ENCODE measurements at regions not wholly inside any gene's neighbourhood (a gene's known extent, or its start where the extent isn't known, plus 50 kb on each side); places are given as distances from the start of the nearest gene placed in this dataset.
A peak's percentile ranks its signal among the peaks of the same experiment; 100 is the strongest.

GRCh38 chr1:181205901-181206300 lies 117.4 kb downstream of the IER5 start:
- BruUV-seq (replicated peaks), result no TSS peak
- Histone ChIP-seq H3K9ac (ENCODE audit: low read depth, low read length) (no peak overlapping the region), H3K9me3 (ENCODE audit: control insufficient read depth, insufficient read depth, low read length) (no peaks in the 10 kb centered on the region), H3K79me1 (ENCODE audit: low read depth in 1 of 2, low read length in 2 of 2) (no peaks in the 10 kb centered on the region), H3K4me2 (ENCODE audit: low read depth, low read length) (no peak overlapping the region), H3K4me3 (ENCODE audit: insufficient read depth, low read depth, low read length) (no peak overlapping the region), H2AK5ac (ENCODE audit: low read depth, low read length) (no peak overlapping the region), H2BK15ac (ENCODE audit: low read depth, low read length) (no peak overlapping the region), H4K8ac (ENCODE audit: low read depth in 2 of 2, low read length in 2 of 2) (no peak overlapping the region), H2BK5ac (ENCODE audit: low read depth, low read length, poor library complexity, severe bottlenecking) (no peak overlapping the region), H3K18ac (ENCODE audit: low read depth, low read length) (no peak overlapping the region), H3K36me3 (ENCODE audit: control insufficient read depth, insufficient read depth, low read length) (no peaks in the 10 kb centered on the region), H2BK120ac (ENCODE audit: low read depth, low read length) (no peak overlapping the region), H2AFZ (replicated peaks; ENCODE audit: low read length, poor library complexity) (peak overlapping the region; percentile 43), H4K5ac (ENCODE audit: low read depth, low read length) (no peak overlapping the region), H4K20me1 (ENCODE audit: insufficient read depth, low read length) (no peaks in the 10 kb centered on the region), H3K27me3 (ENCODE audit: control insufficient read depth, insufficient read depth, low read length) (peaks cover 30% of the 10 kb centered on the region), H2BK20ac (ENCODE audit: low read depth, low read length) (no peak overlapping the region), H4K91ac (ENCODE audit: insufficient read depth, low read depth, low read length) (no peak overlapping the region), H3K4ac (ENCODE audit: low read depth, low read length) (no peak overlapping the region), H3K4me1 (ENCODE audit: control insufficient read depth, insufficient read depth, low read length) (no peaks in the 10 kb centered on the region), H2AK9ac (replicated peaks; ENCODE audit: low read depth, low read length, poor library complexity) (no peak overlapping the region), H3K27ac (ENCODE audit: insufficient read depth, low read length) (no peak overlapping the region), H3K14ac (replicated peaks; ENCODE audit: low read depth, low read length) (no peak overlapping the region), H3K23ac (ENCODE audit: low read depth, low read length) (no peak overlapping the region), H3K9me1 (ENCODE audit: insufficient read depth, low read length) (no peaks in the 10 kb centered on the region), H3K56ac (ENCODE audit: extremely low read depth, insufficient read depth, low read length) (no peak overlapping the region)
- dilution Hi-C loops (cut with HindIII; ENCODE audit: low sequenced_read_pairs, unreplicated experiment), result loop anchor here (25.0 kb wide), 1 partner anchor 206 kb away; no protein-coding TSS in a partner anchor
- ChIA-PET CTCF (no interaction called here), POLR2A (ENCODE audit: unreplicated experiment) (no interaction called here)
- TF ChIP-seq RCOR1 (IDR thresholded peaks at IDR 0.05; ENCODE audit: insufficient replicate concordance, low read length) (no peak), SMC3 (IDR thresholded peaks at IDR 0.05; ENCODE audit: low read depth, low read length) (no peak), NFE2L2 (IDR thresholded peaks at IDR 0.05; ENCODE audit: low read depth, low read length) (no peak), CTCF (conservative IDR thresholded peaks at IDR 0.05; ENCODE audit: low read depth, low read length) (no peak), BHLHE40 (IDR thresholded peaks at IDR 0.05; ENCODE audit: low read depth, low read length) (no peak), RAD21 (IDR thresholded peaks at IDR 0.05; ENCODE audit: low read length) (no peak), MAFK (IDR thresholded peaks at IDR 0.05; ENCODE audit: low read depth, low read length) (no peak), FOS (IDR thresholded peaks at IDR 0.05; ENCODE audit: low read depth, low read length) (no peak), RFX5 (IDR thresholded peaks at IDR 0.05; ENCODE audit: low read depth, low read length) (no peak), CHD1 (IDR thresholded peaks at IDR 0.05; ENCODE audit: low read depth, low read length) (no peak), MXI1 (IDR thresholded peaks at IDR 0.05; ENCODE audit: borderline replicate concordance, low read depth, low read length) (no peak), POLR2A (IDR thresholded peaks at IDR 0.05; ENCODE audit: low read depth, low read length) (no peak)
- DNase-seq (no peak), ATAC-seq (ENCODE audit: low read depth) (no peak)
- intact Hi-C loops (cut with micrococcal nuclease), result no loop called here
- 90% methylated on average over 2 of the region's 10 CpGs; no CpG with 5 or more reads in 1 of the 2 experiments for WGBS, 2 experiments (ENCODE audit: extremely low coverage in 2 of 2, insufficient read length in 1 of 2)
- in situ Hi-C loops (cut with MboI; ENCODE audit: low sequenced_read_pairs), result loop anchor here (25.0 kb wide), 1 partner anchor 856 kb away; the partner anchor contains the start of gene ZNF648

Data from IMR-90 (cell line).